ENCODE measurements at regions not wholly inside any gene's neighbourhood (a gene's known extent, or its start where the extent isn't known, plus 50 kb on each side); places are given as distances from the start of the nearest gene placed in this dataset.
A peak's percentile ranks its signal among the peaks of the same experiment; 100 is the strongest.

DNA sequence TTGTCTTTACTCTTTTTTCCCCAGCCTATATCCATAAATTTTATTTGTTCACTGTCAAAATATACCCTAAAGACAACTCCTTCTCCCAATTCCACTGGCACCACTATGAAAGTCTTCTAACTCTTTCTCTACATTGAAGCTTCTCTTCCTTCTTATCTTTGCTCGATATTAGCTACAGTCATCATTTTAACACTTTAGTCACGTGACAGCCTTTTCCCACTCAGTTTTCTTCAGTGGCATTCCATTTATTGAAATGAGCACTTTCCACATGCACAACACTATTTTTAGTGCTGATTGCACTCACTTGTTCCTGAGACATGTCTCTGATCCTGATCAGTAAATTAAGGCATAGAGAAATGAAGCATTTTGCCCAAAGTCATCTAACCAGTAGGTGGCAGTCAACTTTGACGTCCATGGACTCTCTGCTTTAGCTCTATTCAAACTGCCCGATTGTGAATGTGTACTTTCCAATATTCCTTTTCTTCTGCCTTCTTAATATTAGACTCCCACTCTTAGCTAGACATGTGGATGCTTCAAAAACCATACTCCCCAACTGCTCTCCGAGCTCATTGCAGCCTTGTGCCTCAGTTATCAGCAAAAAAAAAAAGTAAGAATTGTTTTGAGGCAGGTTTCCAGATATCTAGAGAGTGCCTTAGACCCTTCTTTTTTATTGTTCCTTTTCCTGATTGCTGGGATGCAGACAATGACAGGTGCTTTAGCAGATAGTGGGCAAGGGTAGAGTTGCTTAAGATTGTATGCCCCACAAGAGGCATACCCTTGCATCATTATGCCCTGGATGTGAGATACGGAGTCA is 394.4 kb upstream of the ADGRL3 start:
- no peak overlapping the region for H3K4me3 Mint-ChIP-seq (ENCODE audit: unreplicated experiment)
- Histone ChIP-seq H4K20me1 (ENCODE audit: insufficient read depth, low read length) (no peaks in the 10 kb centered on the region), H2AFZ (ENCODE audit: low read depth, low read length) (peak overlapping the region; percentile 27), H3K27me3 (ENCODE audit: insufficient read depth, low read length) (no peaks in the 10 kb centered on the region), H3K36me3 (ENCODE audit: insufficient read depth, low read length) (no peaks in the 10 kb centered on the region), H3K9ac (ENCODE audit: low read length) (no peak overlapping the region), H3K27ac (ENCODE audit: low read depth, low read length) (no peak overlapping the region), H3K4me3 (ENCODE audit: insufficient read depth, low read depth, low read length) (no peak overlapping the region), H3K4me1 (ENCODE audit: insufficient read depth, low read length) (no peaks in the 10 kb centered on the region), H3K79me2 (ENCODE audit: insufficient read depth, low read length) (no peaks in the 10 kb centered on the region), H3K4me2 (ENCODE audit: low read length) (peak overlapping the region; percentile 40), H3K9me3 (ENCODE audit: insufficient read depth, low read depth, low read length) (no peaks in the 10 kb centered on the region)
- TF ChIP-seq CTCF (IDR thresholded peaks at IDR 0.05; ENCODE audit: insufficient read depth, low read depth, low read length): peak; percentile 70
- no peak for TF ChIP-seq EZH2 (IDR thresholded peaks at IDR 0.05; ENCODE audit: insufficient read depth, low read length)
- DNase-seq (ENCODE audit: low read depth): peak; percentile 14
- H3K36me3 Mint-ChIP-seq (ENCODE audit: low read depth, unreplicated experiment): no peaks in the 10 kb centered on the region
- no peak overlapping the region for H3K27ac Mint-ChIP-seq (ENCODE audit: unreplicated experiment)
- FAIRE-seq: peak; percentile 68
- no peaks in the 10 kb centered on the region for H3K27me3 Mint-ChIP-seq (ENCODE audit: low read depth, unreplicated experiment)
- H3K9me3 Mint-ChIP-seq (ENCODE audit: unreplicated experiment): no peaks in the 10 kb centered on the region
- H3K4me1 Mint-ChIP-seq (ENCODE audit: low read depth, unreplicated experiment): no peaks in the 10 kb centered on the region

GRCh38 chr4:60808726-60809485 is 391.2 kb upstream of the ADGRL3 start:
- H3K36me3 Mint-ChIP-seq (ENCODE audit: low read depth, unreplicated experiment): no peaks in the 10 kb centered on the region
- DNase-seq (ENCODE audit: low read depth) (no peak), FAIRE-seq (no peak)
- no peaks in the 10 kb centered on the region for H3K27me3 Mint-ChIP-seq (ENCODE audit: low read depth, unreplicated experiment)
- H3K4me1 Mint-ChIP-seq (ENCODE audit: low read depth, unreplicated experiment): no peaks in the 10 kb centered on the region
- Histone ChIP-seq H3K9ac (ENCODE audit: low read length) (no peak overlapping the region), H3K9me3 (ENCODE audit: insufficient read depth, low read depth, low read length) (no peaks in the 10 kb centered on the region), H3K4me2 (ENCODE audit: low read length) (no peak overlapping the region), H4K20me1 (ENCODE audit: insufficient read depth, low read length) (no peaks in the 10 kb centered on the region), H3K4me1 (ENCODE audit: insufficient read depth, low read length) (no peaks in the 10 kb centered on the region), H2AFZ (ENCODE audit: low read depth, low read length) (no peak overlapping the region), H3K36me3 (ENCODE audit: insufficient read depth, low read length) (no peaks in the 10 kb centered on the region), H3K4me3 (ENCODE audit: insufficient read depth, low read depth, low read length) (no peak overlapping the region), H3K79me2 (ENCODE audit: insufficient read depth, low read length) (no peaks in the 10 kb centered on the region), H3K27me3 (ENCODE audit: insufficient read depth, low read length) (no peaks in the 10 kb centered on the region), H3K27ac (ENCODE audit: low read depth, low read length) (no peak overlapping the region)
- TF ChIP-seq CTCF (IDR thresholded peaks at IDR 0.05; ENCODE audit: insufficient read depth, low read depth, low read length) (no peak), EZH2 (IDR thresholded peaks at IDR 0.05; ENCODE audit: insufficient read depth, low read length) (no peak)
- H3K4me3 Mint-ChIP-seq (ENCODE audit: unreplicated experiment): no peak overlapping the region
- no peaks in the 10 kb centered on the region for H3K9me3 Mint-ChIP-seq (ENCODE audit: unreplicated experiment)
- no peak overlapping the region for H3K27ac Mint-ChIP-seq (ENCODE audit: unreplicated experiment)

- Histone ChIP-seq H3K27ac (ENCODE audit: low read depth, low read length) (no peak overlapping the region), H3K9me3 (ENCODE audit: insufficient read depth, low read depth, low read length) (no peaks in the 10 kb centered on the region), H3K4me2 (ENCODE audit: low read length) (no peak overlapping the region), H3K36me3 (ENCODE audit: insufficient read depth, low read length) (no peaks in the 10 kb centered on the region), H3K4me3 (ENCODE audit: insufficient read depth, low read depth, low read length) (no peak overlapping the region), H3K4me1 (ENCODE audit: insufficient read depth, low read length) (no peaks in the 10 kb centered on the region), H2AFZ (ENCODE audit: low read depth, low read length) (no peak overlapping the region), H4K20me1 (ENCODE audit: insufficient read depth, low read length) (no peaks in the 10 kb centered on the region), H3K9ac (ENCODE audit: low read length) (no peak overlapping the region), H3K79me2 (ENCODE audit: insufficient read depth, low read length) (no peaks in the 10 kb centered on the region), H3K27me3 (ENCODE audit: insufficient read depth, low read length) (no peaks in the 10 kb centered on the region)
- FAIRE-seq (no peak), DNase-seq (ENCODE audit: low read depth) (no peak)
- Mint-ChIP-seq H3K27ac (ENCODE audit: unreplicated experiment) (no peak overlapping the region), H3K4me3 (ENCODE audit: unreplicated experiment) (no peak overlapping the region), H3K36me3 (ENCODE audit: low read depth, unreplicated experiment) (no peaks in the 10 kb centered on the region), H3K4me1 (ENCODE audit: low read depth, unreplicated experiment) (no peaks in the 10 kb centered on the region), H3K9me3 (ENCODE audit: unreplicated experiment) (no peaks in the 10 kb centered on the region), H3K27me3 (ENCODE audit: low read depth, unreplicated experiment) (no peaks in the 10 kb centered on the region)
- no peak for TF ChIP-seq EZH2 (IDR thresholded peaks at IDR 0.05; ENCODE audit: insufficient read depth, low read length)
- no peak for TF ChIP-seq CTCF (IDR thresholded peaks at IDR 0.05; ENCODE audit: insufficient read depth, low read depth, low read length)
Measured at GRCh38 chr4:60809486-60809800, 390.7 kb upstream of the ADGRL3 start.

Measured in astrocyte (in vitro differentiated cells and primary cell).